Loucy (cell line): ENCODE measurements at regions not wholly inside any gene's neighbourhood (a gene's known extent, or its start where the extent isn't known, plus 50 kb on each side); places are given as distances from the start of the nearest gene placed in this dataset.

Experiments used
- H2AFZ ChIP-seq: fragments of 200-600 bp; sonication (generic); 2 replicates; pipeline ENCODE4 v1.6.0; 2016; ENCODE audit warnings: antibody characterized with exemption, mild to moderate bottlenecking, low read length, moderate library complexity
- H3F3A ChIP-seq: fragments of 200-600 bp; 2 replicates; pipeline ENCODE4 v1.6.0; 2016; ENCODE audit warnings: antibody characterized with exemption, low read depth, mild to moderate bottlenecking
- H3K27me3 ChIP-seq: fragments of 200-600 bp; sonication (generic); 2 replicates; pipeline ENCODE4 v1.6.1; 2014; ENCODE audit warnings: low read length, mild to moderate bottlenecking; ENCODE audit not compliant: insufficient read depth, poor library complexity, severe bottlenecking
- H3K36me3 ChIP-seq: fragments of 200-600 bp; sonication (generic); 2 replicates; pipeline ENCODE4 v1.6.1; 2016; ENCODE audit warnings: low read length; ENCODE audit not compliant: insufficient read depth
- H3K4me1 ChIP-seq: fragments of 200-600 bp; sonication (generic); 2 replicates; pipeline ENCODE4 v1.5.1; 2014; ENCODE audit warnings: low read length, mild to moderate bottlenecking; ENCODE audit not compliant: insufficient read depth, poor library complexity, severe bottlenecking
- H3K4me2 ChIP-seq: fragments of 200-600 bp; sonication (generic); 2 replicates; pipeline ENCODE4 v1.6.0; 2014; ENCODE audit warnings: antibody characterized with exemption, low read length, low read depth, mild to moderate bottlenecking; ENCODE audit not compliant: poor library complexity, severe bottlenecking
- H3K4me3 ChIP-seq: fragments of 200-600 bp; sonication (generic); 2 replicates; pipeline ENCODE4 v1.5.1; 2014; ENCODE audit warnings: low read length, mild to moderate bottlenecking, mixed read lengths; ENCODE audit not compliant: poor library complexity, severe bottlenecking
- H3K79me2 ChIP-seq: fragments of 200-600 bp; sonication (generic); 2 replicates; pipeline ENCODE4 v1.6.1; 2014; ENCODE audit warnings: low read length; ENCODE audit not compliant: insufficient read depth
- H3K9ac ChIP-seq: fragments of 200-600 bp; sonication (generic); 2 replicates; pipeline ENCODE4 v1.6.0; 2014; ENCODE audit warnings: mild to moderate bottlenecking, low read depth, low read length, moderate library complexity; ENCODE audit not compliant: poor library complexity, severe bottlenecking
- H3K9me2 ChIP-seq: fragments of 200-600 bp; sonication (generic); replicated peaks from 2 replicates; pipeline ENCODE4 v1.6.1; 2016; ENCODE audit warnings: low read depth, low read length, mixed read lengths
- H3K9me3 ChIP-seq: fragments of 200-600 bp; sonication (generic); 2 replicates; pipeline ENCODE4 v1.6.1; 2014; ENCODE audit warnings: mild to moderate bottlenecking, antibody characterized with exemption, low read length, low read depth; ENCODE audit not compliant: insufficient read depth
- H4K20me1 ChIP-seq: fragments of 200-600 bp; sonication (generic); 2 replicates; pipeline ENCODE4 v1.6.0; 2014; ENCODE audit warnings: antibody characterized with exemption, low read length, mild to moderate bottlenecking; ENCODE audit not compliant: insufficient read depth, poor library complexity, severe bottlenecking
- EZH2phosphoT487 ChIP-seq: fragments of 200-600 bp; IDR thresholded peaks from 2 replicates; pipeline ENCODE4 v1.6.1; 2018; ENCODE audit warnings: antibody characterized with exemption, mild to moderate bottlenecking, moderate library complexity, borderline replicate concordance
- TF ChIP-seq, protein P1 (sequence below): fragments of 200-600 bp; sonication (generic); conservative IDR thresholded peaks from 2 replicates; pipeline ENCODE4 v1.5.1; 2014; ENCODE audit warnings: mild to moderate bottlenecking, antibody characterized with exemption, low read length

GRCh38 chr2:167862782-167863181 is 384.6 kb downstream of the STK39 start:
- no peaks in the 10 kb centered on the region for H3K27me3 ChIP-seq
- no peaks in the 10 kb centered on the region for H3K79me2 ChIP-seq
- no peaks in the 10 kb centered on the region for H3K9me3 ChIP-seq
- no peaks in the 10 kb centered on the region for H4K20me1 ChIP-seq
- TF ChIP-seq EZH2phosphoT487 = no peak
- TF ChIP-seq, protein P1, sequence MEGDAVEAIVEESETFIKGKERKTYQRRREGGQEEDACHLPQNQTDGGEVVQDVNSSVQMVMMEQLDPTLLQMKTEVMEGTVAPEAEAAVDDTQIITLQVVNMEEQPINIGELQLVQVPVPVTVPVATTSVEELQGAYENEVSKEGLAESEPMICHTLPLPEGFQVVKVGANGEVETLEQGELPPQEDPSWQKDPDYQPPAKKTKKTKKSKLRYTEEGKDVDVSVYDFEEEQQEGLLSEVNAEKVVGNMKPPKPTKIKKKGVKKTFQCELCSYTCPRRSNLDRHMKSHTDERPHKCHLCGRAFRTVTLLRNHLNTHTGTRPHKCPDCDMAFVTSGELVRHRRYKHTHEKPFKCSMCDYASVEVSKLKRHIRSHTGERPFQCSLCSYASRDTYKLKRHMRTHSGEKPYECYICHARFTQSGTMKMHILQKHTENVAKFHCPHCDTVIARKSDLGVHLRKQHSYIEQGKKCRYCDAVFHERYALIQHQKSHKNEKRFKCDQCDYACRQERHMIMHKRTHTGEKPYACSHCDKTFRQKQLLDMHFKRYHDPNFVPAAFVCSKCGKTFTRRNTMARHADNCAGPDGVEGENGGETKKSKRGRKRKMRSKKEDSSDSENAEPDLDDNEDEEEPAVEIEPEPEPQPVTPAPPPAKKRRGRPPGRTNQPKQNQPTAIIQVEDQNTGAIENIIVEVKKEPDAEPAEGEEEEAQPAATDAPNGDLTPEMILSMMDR = no peak
- no peaks in the 10 kb centered on the region for H3K4me1 ChIP-seq
- H3K9ac ChIP-seq = no peak overlapping the region
- H3K36me3 ChIP-seq = no peaks in the 10 kb centered on the region
- no peaks in the 10 kb centered on the region for H3K9me2 ChIP-seq
- no peak overlapping the region for H3K4me3 ChIP-seq
- H2AFZ ChIP-seq = no peak overlapping the region
- H3K4me2 ChIP-seq = no peak overlapping the region
- no peaks in the 10 kb centered on the region for H3F3A ChIP-seq

GRCh38 chr2:167862296-167862695 is 385.1 kb downstream of the STK39 start:
- Histone ChIP-seq H3K27me3 (no peaks in the 10 kb centered on the region), H3F3A (no peaks in the 10 kb centered on the region), H3K36me3 (no peaks in the 10 kb centered on the region), H3K4me2 (no peak overlapping the region), H3K4me1 (no peaks in the 10 kb centered on the region), H3K9me3 (no peaks in the 10 kb centered on the region), H3K9me2 (no peaks in the 10 kb centered on the region), H3K4me3 (no peak overlapping the region), H3K79me2 (no peaks in the 10 kb centered on the region), H4K20me1 (no peaks in the 10 kb centered on the region), H3K9ac (no peak overlapping the region), H2AFZ (no peak overlapping the region)
- TF ChIP-seq, protein P1 = no peak
- TF ChIP-seq EZH2phosphoT487 = no peak

- H3K9me3 ChIP-seq = no peaks in the 10 kb centered on the region
- H3K4me2 ChIP-seq = no peak overlapping the region
- no peaks in the 10 kb centered on the region for H3K27me3 ChIP-seq
- no peaks in the 10 kb centered on the region for H3K4me1 ChIP-seq
- H3K9me2 ChIP-seq = no peaks in the 10 kb centered on the region
- H3F3A ChIP-seq = no peaks in the 10 kb centered on the region
- H3K4me3 ChIP-seq = no peak overlapping the region
- H3K36me3 ChIP-seq = no peaks in the 10 kb centered on the region
- H4K20me1 ChIP-seq = no peaks in the 10 kb centered on the region
- no peak for TF ChIP-seq EZH2phosphoT487
- no peak overlapping the region for H2AFZ ChIP-seq
- no peak overlapping the region for H3K9ac ChIP-seq
- no peaks in the 10 kb centered on the region for H3K79me2 ChIP-seq
Observed at GRCh38 chr2:167861574-167862193, 385.7 kb downstream of the STK39 start.

- Histone ChIP-seq H2AFZ (no peak overlapping the region), H3K79me2 (no peaks in the 10 kb centered on the region), H3K36me3 (no peaks in the 10 kb centered on the region), H3K9me2 (no peaks in the 10 kb centered on the region), H3K4me2 (no peak overlapping the region), H3K9me3 (no peaks in the 10 kb centered on the region), H3K4me1 (no peaks in the 10 kb centered on the region), H3K4me3 (no peak overlapping the region), H3K9ac (no peak overlapping the region), H3K27me3 (no peaks in the 10 kb centered on the region), H3F3A (no peaks in the 10 kb centered on the region), H4K20me1 (no peaks in the 10 kb centered on the region)
- TF ChIP-seq, protein P1 = no peak
- TF ChIP-seq EZH2phosphoT487 = no peak
Observed at GRCh38 chr2:167860082-167860481, 387.3 kb downstream of the STK39 start.
